Spleen (tissue), 11 donors: ENCODE measurements at regions not wholly inside any gene's neighbourhood (a gene's known extent, or its start where the extent isn't known, plus 50 kb on each side); places are given as distances from the start of the nearest gene placed in this dataset.

Experiments
- DNase-seq: peaks from one replicate; pipeline ENCODE4 v3.0.0-alpha.2; 2020
- H3K27ac ChIP-seq, 8 donors: fragments of 200-600 bp; sonication (generic) in 7 of 8; 1 replicate in 4 of 8; 2 replicates in 4 of 8; pipeline versions ENCODE4 v1.5.0 to v1.8.0; 2016 to 2021; ENCODE audit warnings: inconsistent platforms in 4 of 8, mild to moderate bottlenecking in 4 of 8, moderate library complexity in 1 of 8
- H3K27me3 ChIP-seq, 7 donors: fragments of 200-600 bp; sonication (generic) in 6 of 7; replicated peaks in 1 of 7; 1 replicate in 4 of 7; 2 replicates in 3 of 7; pipeline versions ENCODE4 v1.5.0 to v1.8.0; 2016 to 2021; ENCODE audit warnings: inconsistent platforms in 3 of 7, mild to moderate bottlenecking in 1 of 7
- H3K36me3 ChIP-seq, 6 donors: fragments of 200-600 bp; sonication (generic) in 5 of 6; 1 replicate in 4 of 6; 2 replicates in 2 of 6; pipeline versions ENCODE4 v1.5.0 to v1.8.0; 2016 to 2021; ENCODE audit warnings: inconsistent platforms in 2 of 6
- H3K4me1 ChIP-seq, 6 donors: fragments of 200-600 bp; sonication (generic) in 5 of 6; 1 replicate in 3 of 6; 2 replicates in 3 of 6; pipeline versions ENCODE4 v1.5.0 to v1.8.0; 2016 to 2021; ENCODE audit warnings: inconsistent platforms in 3 of 6
- H3K4me3 ChIP-seq, 8 donors: fragments of 200-600 bp; sonication (generic) in 7 of 8; 1 replicate in 4 of 8; 2 replicates in 4 of 8; pipeline versions ENCODE4 v1.5.0 to v1.8.0; 2016 to 2021; ENCODE audit warnings: inconsistent platforms in 4 of 8, mild to moderate bottlenecking in 4 of 8, moderate library complexity in 2 of 8
- H3K9me3 ChIP-seq, 8 donors: fragments of 200-600 bp; sonication (generic) in 7 of 8; 1 replicate in 4 of 8; 2 replicates in 4 of 8; pipeline versions ENCODE4 v1.5.0 to v1.8.0; 2016 to 2021; ENCODE audit warnings: inconsistent platforms in 4 of 8
- POLR2A ChIP-seq, 3 donors: fragments of 450-650 bp; IDR thresholded peaks; one replicate each; pipeline ENCODE4 v1.5.1; 2017; ENCODE audit warnings: antibody characterized with exemption in 3 of 3, mild to moderate bottlenecking in 1 of 3
- POLR2AphosphoS5 ChIP-seq, 3 donors: sonication (generic); formaldehyde crosslinking; IDR thresholded peaks; one replicate each; pipeline ENCODE4 v1.5.1; 2017; ENCODE audit warnings: antibody characterized with exemption in 3 of 3
- WGBS, 5 donors: extraction: QIAGEN DNeasy Blood & Tissue Kit in 3 of 5; methylation state at CpG; one replicate each; pipeline versions ENCODE4 v1.1.5 to v1.1.7; 2013 to 2018; 5-methylcytosine and 5-hydroxymethylcytosine counted together
- intact Hi-C: fragments of 100-400 bp; cut with DNase I; formaldehyde crosslinking; loops from one replicate; pipeline ENCODE4 v1.15.0; 2023; ENCODE audit warnings: low total_unique reads
- TF ChIP-seq, protein P1 (sequence below), 11 experiments: fragments of 200-600 bp in 7 of 11; fragments of 450-650 bp in 4 of 11; sonication (generic) in 4 of 11; IDR thresholded peaks in 8 of 11; conservative IDR thresholded peaks in 3 of 11; 1 replicate in 7 of 11; 2 replicates in 4 of 11; pipeline versions ENCODE4 v1.4.0 to v1.8.0; 2016 to 2021; ENCODE audit warnings: antibody characterized with exemption in 11 of 11, inconsistent platforms in 4 of 11, mild to moderate bottlenecking in 1 of 11
- donor health status: healthy with polysubstance abuse.
- donor health status: DM: no; HTN: no; CAD: no; lungs with moderate emphysema.
- donor health status: DM: no; HTN: no; CAD: no.
- donor health status: Bipolar disorder and iron deficiency.
- donor health status: healthy.
- donor health status: DM: no; HTN: no; CAD: no.
- donor health status: DM: yes; HTN: yes; CAD: no.

DNA sequence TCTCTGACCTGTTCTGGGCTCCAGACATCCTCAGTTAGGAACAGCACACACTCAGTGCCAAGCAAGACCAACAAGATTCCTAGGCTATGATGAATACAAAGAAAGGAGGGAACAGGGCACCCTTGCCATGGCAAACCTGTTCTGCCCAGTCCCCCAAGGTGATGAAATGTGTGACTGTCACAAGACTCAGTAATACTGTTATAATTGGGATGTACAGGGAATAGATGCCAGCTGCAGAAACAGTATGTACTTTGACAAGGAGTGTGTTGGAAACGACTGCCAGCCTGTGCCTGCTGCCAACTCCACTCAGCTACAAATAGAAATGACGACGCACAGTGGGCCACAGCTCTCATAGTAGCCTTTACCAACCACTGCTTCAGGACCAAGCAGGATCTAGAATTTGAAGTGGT is 453.0 kb downstream of the EFNA5 start:
- Histone ChIP-seq H3K9me3 (no peaks in the 10 kb centered on the region), H3K36me3 (no peaks in the 10 kb centered on the region), H3K4me1 (no peaks in the 10 kb centered on the region), H3K27ac (no peak overlapping the region), H3K4me3 (no peak overlapping the region), H3K27me3 (no peaks in the 10 kb centered on the region)
- no peak for TF ChIP-seq POLR2A (IDR thresholded peaks at IDR 0.05)
- TF ChIP-seq, protein P1, sequence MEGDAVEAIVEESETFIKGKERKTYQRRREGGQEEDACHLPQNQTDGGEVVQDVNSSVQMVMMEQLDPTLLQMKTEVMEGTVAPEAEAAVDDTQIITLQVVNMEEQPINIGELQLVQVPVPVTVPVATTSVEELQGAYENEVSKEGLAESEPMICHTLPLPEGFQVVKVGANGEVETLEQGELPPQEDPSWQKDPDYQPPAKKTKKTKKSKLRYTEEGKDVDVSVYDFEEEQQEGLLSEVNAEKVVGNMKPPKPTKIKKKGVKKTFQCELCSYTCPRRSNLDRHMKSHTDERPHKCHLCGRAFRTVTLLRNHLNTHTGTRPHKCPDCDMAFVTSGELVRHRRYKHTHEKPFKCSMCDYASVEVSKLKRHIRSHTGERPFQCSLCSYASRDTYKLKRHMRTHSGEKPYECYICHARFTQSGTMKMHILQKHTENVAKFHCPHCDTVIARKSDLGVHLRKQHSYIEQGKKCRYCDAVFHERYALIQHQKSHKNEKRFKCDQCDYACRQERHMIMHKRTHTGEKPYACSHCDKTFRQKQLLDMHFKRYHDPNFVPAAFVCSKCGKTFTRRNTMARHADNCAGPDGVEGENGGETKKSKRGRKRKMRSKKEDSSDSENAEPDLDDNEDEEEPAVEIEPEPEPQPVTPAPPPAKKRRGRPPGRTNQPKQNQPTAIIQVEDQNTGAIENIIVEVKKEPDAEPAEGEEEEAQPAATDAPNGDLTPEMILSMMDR (IDR thresholded peaks at IDR 0.05 in 8 of 11, conservative IDR thresholded peaks at IDR 0.05 in 3 of 11), result no peak
- no peak for TF ChIP-seq POLR2AphosphoS5 (IDR thresholded peaks at IDR 0.05)
- intact Hi-C loops, result no loop called here
- 87 to 93% (median 90%) methylated on average over 3 of the region's 3 CpGs for WGBS, 5 donors
- no peak for DNase-seq

DNA sequence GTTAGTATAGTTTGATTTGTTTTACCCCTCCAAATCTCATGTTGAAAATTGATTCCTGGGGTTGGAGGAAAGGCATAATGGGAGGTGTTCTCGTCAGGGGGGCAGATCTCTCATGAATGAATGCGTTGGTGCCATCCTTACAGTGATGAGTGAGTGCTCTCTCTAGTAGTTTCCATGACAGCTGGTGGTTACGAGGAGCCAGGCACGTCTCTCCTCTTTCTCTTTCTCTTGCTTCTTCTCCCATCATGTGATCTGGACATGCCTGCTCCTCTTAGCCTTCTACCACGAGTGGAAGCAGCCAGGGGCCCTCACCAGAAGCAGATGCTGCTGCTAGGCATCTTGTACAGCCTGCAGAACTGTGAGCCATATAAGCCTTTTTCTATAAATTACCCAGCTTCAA is 454.1 kb downstream of the EFNA5 start:
- DNase-seq, result no peak
- H3K4me3 ChIP-seq, result no peak overlapping the region
- no peaks in the 10 kb centered on the region for H3K27me3 ChIP-seq
- no peaks in the 10 kb centered on the region for H3K36me3 ChIP-seq
- H3K9me3 ChIP-seq, result no peaks in the 10 kb centered on the region
- no peak overlapping the region for H3K27ac ChIP-seq
- 66 to 89% (median 75%) methylated on average over 5 of the region's 5 CpGs for WGBS, 5 donors
- no peak for TF ChIP-seq POLR2A (IDR thresholded peaks at IDR 0.05)
- TF ChIP-seq, protein P1 (IDR thresholded peaks at IDR 0.05 in 8 of 11, conservative IDR thresholded peaks at IDR 0.05 in 3 of 11), result no peak
- TF ChIP-seq POLR2AphosphoS5 (IDR thresholded peaks at IDR 0.05), result no peak
- intact Hi-C loops, result no loop called here
- H3K4me1 ChIP-seq, result no peaks in the 10 kb centered on the region

DNA sequence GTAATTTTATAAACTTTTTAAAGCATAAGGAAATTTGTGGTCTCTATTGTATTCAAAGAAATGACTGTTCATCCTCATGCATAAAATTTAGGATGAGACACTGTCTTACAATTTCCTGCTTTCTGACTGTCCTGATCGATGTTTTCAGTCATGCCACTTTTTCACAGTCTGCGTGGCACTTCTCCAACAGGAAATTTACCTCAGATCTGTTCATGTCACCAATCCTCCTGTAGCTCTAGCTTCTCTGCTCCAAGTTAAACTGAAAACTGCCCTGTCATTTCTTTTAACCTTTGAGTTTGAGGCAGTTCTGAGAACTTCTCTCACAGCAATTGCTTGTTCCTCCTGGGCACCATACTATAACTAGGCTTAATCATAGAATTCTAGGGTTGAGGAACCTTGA is 455.1 kb downstream of the EFNA5 start:
- Histone ChIP-seq H3K36me3 (no peaks in the 10 kb centered on the region), H3K27ac (no peak overlapping the region), H3K9me3 (no peaks in the 10 kb centered on the region), H3K4me1 (no peaks in the 10 kb centered on the region), H3K4me3 (no peak overlapping the region), H3K27me3 (no peaks in the 10 kb centered on the region)
- 9 to 35% (median 11%) methylated on average over 2 of the region's 2 CpGs for WGBS, 5 donors
- TF ChIP-seq, protein P1 (IDR thresholded peaks at IDR 0.05 in 8 of 11, conservative IDR thresholded peaks at IDR 0.05 in 3 of 11), result no peak
- no peak for TF ChIP-seq POLR2AphosphoS5 (IDR thresholded peaks at IDR 0.05)
- TF ChIP-seq POLR2A (IDR thresholded peaks at IDR 0.05), result no peak
- no peak for DNase-seq
- intact Hi-C loops, result no loop called here

DNA sequence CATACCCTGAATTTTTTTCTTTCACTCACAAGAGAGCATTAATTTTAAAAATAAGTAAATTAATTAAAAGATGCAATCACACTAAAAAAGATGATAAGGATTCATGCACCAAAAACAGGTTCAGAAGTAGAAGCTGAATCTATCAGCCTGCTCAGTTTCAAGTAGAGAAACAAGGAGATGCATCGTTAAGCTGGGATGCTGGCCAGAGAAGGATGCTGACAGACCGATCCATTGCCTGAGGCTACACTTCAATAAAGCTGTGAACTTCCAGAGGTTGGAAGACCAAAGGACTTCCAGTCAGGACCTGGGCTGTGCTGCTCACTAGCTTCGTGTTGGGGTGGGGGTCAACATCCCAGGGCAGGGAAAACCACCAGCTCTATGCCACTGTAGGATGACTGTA is 457.7 kb downstream of the EFNA5 start:
- Histone ChIP-seq H3K27ac (no peak overlapping the region), H3K4me1 (no peaks in the 10 kb centered on the region), H3K9me3 (no peaks in the 10 kb centered on the region), H3K4me3 (no peak overlapping the region), H3K36me3 (no peaks in the 10 kb centered on the region), H3K27me3 (no peaks in the 10 kb centered on the region)
- TF ChIP-seq POLR2AphosphoS5 (IDR thresholded peaks at IDR 0.05), result no peak
- TF ChIP-seq, protein P1 (IDR thresholded peaks at IDR 0.05 in 8 of 11, conservative IDR thresholded peaks at IDR 0.05 in 3 of 11), result no peak
- no peak for TF ChIP-seq POLR2A (IDR thresholded peaks at IDR 0.05)
- intact Hi-C loops, result no loop called here
- WGBS, 5 donors, result 60 to 84% (median 70%) methylated on average over 3 of the region's 3 CpGs
- no peak for DNase-seq
